Activated T-cell treated with anti-CD3 and anti-CD28 coated beads for 24 hours (primary cell): ENCODE measurements at regions not wholly inside any gene's neighbourhood (a gene's known extent, or its start where the extent isn't known, plus 50 kb on each side); places are given as distances from the start of the nearest gene placed in this dataset.
"Not testable (repeated sequence)": the region's sequence is repeated elsewhere in the genome, so short reads cannot be mapped to it uniquely, and the experiment has no call there.

Experiments
- DNase-seq: peaks from one replicate; pipeline ENCODE4 v3.0.0-alpha.2; 2020; ENCODE audit warnings: low read depth

- DNase-seq: no peak
Observed at GRCh38 chrX:137195991-137196390, 162.2 kb upstream of the GPR101 start.

- DNase-seq: no peak
Observed at GRCh38 chrX:137195296-137195695, 161.5 kb upstream of the GPR101 start.

GRCh38 chrX:137194164-137194563 is 160.4 kb upstream of the GPR101 start:
- DNase-seq: peak; percentile 1

- DNase-seq: no peak
Observed at GRCh38 chrX:137187540-137187939, 153.7 kb upstream of the GPR101 start.

GRCh38 chrX:137178392-137178791 is 144.6 kb upstream of the GPR101 start:
- no peak for DNase-seq

GRCh38 chrX:137172317-137172948 is 138.6 kb upstream of the GPR101 start:
- DNase-seq: no peak

GRCh38 chrX:137171626-137172025 is 137.8 kb upstream of the GPR101 start:
- no peak for DNase-seq

- no peak for DNase-seq
Observed at GRCh38 chrX:137166591-137166990, 132.8 kb upstream of the GPR101 start.

GRCh38 chrX:137164329-137164728 is 130.5 kb upstream of the GPR101 start:
- no peak for DNase-seq

- no peak for DNase-seq
Observed at GRCh38 chrX:137151403-137151802, 117.6 kb upstream of the GPR101 start.

GRCh38 chrX:137143864-137144263 is 110.1 kb upstream of the GPR101 start:
- DNase-seq: no peak

- DNase-seq: not testable (repeated sequence)
Observed at GRCh38 chrX:137122651-137123050, 88.9 kb upstream of the GPR101 start.

- DNase-seq: no peak
Observed at GRCh38 chrX:137119049-137119448, 85.3 kb upstream of the GPR101 start.

GRCh38 chrX:137118536-137118935 is 84.7 kb upstream of the GPR101 start:
- no peak for DNase-seq

- no peak for DNase-seq
Observed at GRCh38 chrX:137118136-137118535, 84.3 kb upstream of the GPR101 start.

GRCh38 chrX:137107877-137108276 is 74.1 kb upstream of the GPR101 start:
- DNase-seq: not testable (repeated sequence)

- no peak for DNase-seq
Observed at GRCh38 chrX:137101273-137101990, 67.6 kb upstream of the GPR101 start.
